SK-N-SH treated with all-trans-retinoic acid at 6 μM for 48 hours (cell line): ENCODE measurements at regions not wholly inside any gene's neighbourhood (a gene's known extent, or its start where the extent isn't known, plus 50 kb on each side); places are given as distances from the start of the nearest gene placed in this dataset.

Experiments used
- CREB5 ChIP-seq: fragments of 250-450 bp; sonication (Bioruptor Pico); IDR thresholded peaks from 2 replicates; pipeline ENCODE4 v1.5.1; 2020; ENCODE audit warnings: low read depth, mild to moderate bottlenecking, moderate library complexity
- OSR1 ChIP-seq: fragments of 250-450 bp; sonication (Bioruptor Pico); IDR thresholded peaks from 2 replicates; pipeline ENCODE4 v1.8.0; 2022; ENCODE audit warnings: moderate library complexity, mild to moderate bottlenecking, inconsistent platforms
- PATZ1 ChIP-seq: fragments of 250-450 bp; sonication (Bioruptor Pico); IDR thresholded peaks from 2 replicates; pipeline ENCODE4 v1.8.0; 2020; ENCODE audit warnings: mild to moderate bottlenecking, moderate library complexity, borderline replicate concordance
- RARB ChIP-seq: fragments of 250-450 bp; sonication (Bioruptor Pico); IDR thresholded peaks from 2 replicates; pipeline ENCODE4 v1.8.0; 2021; ENCODE audit warnings: mild to moderate bottlenecking, moderate library complexity
- SNAI2 ChIP-seq: fragments of 250-450 bp; sonication (Bioruptor Pico); IDR thresholded peaks from 2 replicates; pipeline ENCODE4 v1.5.0; 2020; ENCODE audit warnings: mild to moderate bottlenecking, moderate library complexity
- TOX ChIP-seq: fragments of 250-450 bp; sonication (Bioruptor Pico); IDR thresholded peaks from 2 replicates; pipeline ENCODE4 v1.8.0; 2021; ENCODE audit warnings: mild to moderate bottlenecking, moderate library complexity, borderline replicate concordance
- ZNF565 ChIP-seq: fragments of 450-650 bp; formaldehyde crosslinking; conservative IDR thresholded peaks from 2 replicates; pipeline ENCODE4 v1.5.0; 2020; ENCODE audit warnings: low read depth, mild to moderate bottlenecking, moderate library complexity
- ZNF70 ChIP-seq: fragments of 450-650 bp; formaldehyde crosslinking; IDR thresholded peaks from 2 replicates; pipeline ENCODE4 v1.5.0; 2020; ENCODE audit warnings: mild to moderate bottlenecking, moderate library complexity
- TF ChIP-seq, protein P1 (sequence below): fragments of 250-450 bp; sonication (Bioruptor Pico); IDR thresholded peaks from 2 replicates; pipeline ENCODE4 v1.8.0; 2021; ENCODE audit warnings: low read depth, mild to moderate bottlenecking, moderate library complexity, borderline replicate concordance

DNA sequence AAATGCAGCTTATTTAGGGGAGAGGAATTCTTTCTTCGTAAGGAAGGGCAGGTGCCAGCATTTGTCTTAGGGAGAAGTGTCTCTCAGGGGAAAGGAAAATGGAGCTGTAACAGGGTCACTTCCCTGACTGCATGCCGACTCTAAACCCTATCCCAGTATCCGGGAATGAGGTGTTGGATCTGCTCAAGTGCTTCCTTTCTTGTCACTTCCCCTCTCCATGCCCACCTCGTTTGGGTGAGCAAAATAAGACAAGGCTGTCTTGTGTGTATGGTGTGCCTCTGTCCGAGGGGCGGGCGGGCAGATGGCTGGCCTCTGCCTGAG, 230.1 kb upstream of the TPM1 start:
- TF ChIP-seq CREB5 (CRISPR knock-in tag) = no peak
- no peak for TF ChIP-seq PATZ1 (CRISPR knock-in tag)
- TF ChIP-seq OSR1 = no peak
- TF ChIP-seq, protein P1, sequence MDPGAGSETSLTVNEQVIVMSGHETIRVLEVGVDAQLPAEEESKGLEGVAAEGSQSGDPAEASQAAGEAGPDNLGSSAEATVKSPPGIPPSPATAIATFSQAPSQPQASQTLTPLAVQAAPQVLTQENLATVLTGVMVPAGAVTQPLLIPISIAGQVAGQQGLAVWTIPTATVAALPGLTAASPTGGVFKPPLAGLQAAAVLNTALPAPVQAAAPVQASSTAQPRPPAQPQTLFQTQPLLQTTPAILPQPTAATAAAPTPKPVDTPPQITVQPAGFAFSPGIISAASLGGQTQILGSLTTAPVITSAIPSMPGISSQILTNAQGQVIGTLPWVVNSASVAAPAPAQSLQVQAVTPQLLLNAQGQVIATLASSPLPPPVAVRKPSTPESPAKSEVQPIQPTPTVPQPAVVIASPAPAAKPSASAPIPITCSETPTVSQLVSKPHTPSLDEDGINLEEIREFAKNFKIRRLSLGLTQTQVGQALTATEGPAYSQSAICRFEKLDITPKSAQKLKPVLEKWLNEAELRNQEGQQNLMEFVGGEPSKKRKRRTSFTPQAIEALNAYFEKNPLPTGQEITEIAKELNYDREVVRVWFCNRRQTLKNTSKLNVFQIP (CRISPR knock-in tag) = no peak
- no peak for TF ChIP-seq RARB (CRISPR knock-in tag)
- no peak for TF ChIP-seq SNAI2 (CRISPR knock-in tag)
- no peak for TF ChIP-seq ZNF70 (CRISPR knock-in tag)
- TF ChIP-seq ZNF565 (CRISPR knock-in tag) = no peak
- no peak for TF ChIP-seq TOX (CRISPR knock-in tag)
